ENCODE measurements at regions not wholly inside any gene's neighbourhood (a gene's known extent, or its start where the extent isn't known, plus 50 kb on each side); places are given as distances from the start of the nearest gene placed in this dataset.

DNA sequence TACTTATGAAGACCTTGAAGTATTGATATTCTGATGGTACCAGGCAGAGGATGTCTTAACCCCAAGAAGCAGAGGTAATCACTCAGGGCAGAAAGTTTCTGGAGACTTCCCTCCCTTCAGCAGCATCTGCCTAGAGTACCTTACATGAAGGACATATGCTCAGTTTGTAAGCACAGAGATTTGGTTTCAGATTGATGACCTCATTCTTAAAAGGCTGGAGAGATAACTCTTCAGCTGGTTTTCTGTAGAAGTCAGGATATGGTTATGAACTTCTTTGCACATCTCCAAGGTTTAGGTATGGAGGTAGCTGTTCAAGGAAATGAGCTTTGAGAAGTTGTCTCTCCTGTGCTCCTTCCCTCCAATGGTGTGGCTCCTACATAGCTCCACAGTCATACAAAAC is 148.7 kb downstream of the HHIPL2 start:
- no peak for DNase-seq (ENCODE audit: low spot score in 2 of 2)
- intact Hi-C loops (cut with DNase I; ENCODE audit: low total_unique reads), result no loop called here
- no peak overlapping the region for H3K4me3 ChIP-seq (ENCODE audit: low read depth, poor library complexity, severe bottlenecking)
- TF ChIP-seq, protein P1, sequence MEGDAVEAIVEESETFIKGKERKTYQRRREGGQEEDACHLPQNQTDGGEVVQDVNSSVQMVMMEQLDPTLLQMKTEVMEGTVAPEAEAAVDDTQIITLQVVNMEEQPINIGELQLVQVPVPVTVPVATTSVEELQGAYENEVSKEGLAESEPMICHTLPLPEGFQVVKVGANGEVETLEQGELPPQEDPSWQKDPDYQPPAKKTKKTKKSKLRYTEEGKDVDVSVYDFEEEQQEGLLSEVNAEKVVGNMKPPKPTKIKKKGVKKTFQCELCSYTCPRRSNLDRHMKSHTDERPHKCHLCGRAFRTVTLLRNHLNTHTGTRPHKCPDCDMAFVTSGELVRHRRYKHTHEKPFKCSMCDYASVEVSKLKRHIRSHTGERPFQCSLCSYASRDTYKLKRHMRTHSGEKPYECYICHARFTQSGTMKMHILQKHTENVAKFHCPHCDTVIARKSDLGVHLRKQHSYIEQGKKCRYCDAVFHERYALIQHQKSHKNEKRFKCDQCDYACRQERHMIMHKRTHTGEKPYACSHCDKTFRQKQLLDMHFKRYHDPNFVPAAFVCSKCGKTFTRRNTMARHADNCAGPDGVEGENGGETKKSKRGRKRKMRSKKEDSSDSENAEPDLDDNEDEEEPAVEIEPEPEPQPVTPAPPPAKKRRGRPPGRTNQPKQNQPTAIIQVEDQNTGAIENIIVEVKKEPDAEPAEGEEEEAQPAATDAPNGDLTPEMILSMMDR (IDR thresholded peaks at IDR 0.05), result no peak

DNA sequence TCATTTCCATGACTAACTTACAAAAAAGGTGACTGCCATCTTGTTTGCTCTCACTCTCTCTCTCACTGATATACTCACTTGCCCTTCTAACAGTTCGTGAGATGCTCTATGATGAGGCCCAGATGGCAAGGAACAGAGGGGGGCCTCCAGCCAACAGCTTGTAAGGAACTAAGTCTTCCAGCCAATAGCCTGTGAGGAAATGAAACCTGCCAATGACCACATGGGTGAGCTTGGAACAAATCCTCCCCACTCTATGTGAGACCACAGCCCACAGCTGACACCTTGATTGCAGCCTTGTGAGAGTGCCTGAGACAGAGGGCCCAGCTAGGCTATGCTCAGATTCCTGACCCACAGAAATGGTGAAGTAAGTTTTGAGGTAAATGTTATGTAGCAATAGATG is 153.7 kb downstream of the HHIPL2 start:
- H3K4me3 ChIP-seq (ENCODE audit: low read depth, poor library complexity, severe bottlenecking), result no peak overlapping the region
- intact Hi-C loops (cut with DNase I; ENCODE audit: low total_unique reads), result no loop called here
- no peak for DNase-seq (ENCODE audit: low spot score in 2 of 2)
- TF ChIP-seq, protein P1 (IDR thresholded peaks at IDR 0.05), result no peak
- no peak for TF ChIP-seq POLR2A (IDR thresholded peaks at IDR 0.05)
- WGBS, 2 donors, result 53 to 58% methylated on average over 1 of the region's 1 CpG

DNA sequence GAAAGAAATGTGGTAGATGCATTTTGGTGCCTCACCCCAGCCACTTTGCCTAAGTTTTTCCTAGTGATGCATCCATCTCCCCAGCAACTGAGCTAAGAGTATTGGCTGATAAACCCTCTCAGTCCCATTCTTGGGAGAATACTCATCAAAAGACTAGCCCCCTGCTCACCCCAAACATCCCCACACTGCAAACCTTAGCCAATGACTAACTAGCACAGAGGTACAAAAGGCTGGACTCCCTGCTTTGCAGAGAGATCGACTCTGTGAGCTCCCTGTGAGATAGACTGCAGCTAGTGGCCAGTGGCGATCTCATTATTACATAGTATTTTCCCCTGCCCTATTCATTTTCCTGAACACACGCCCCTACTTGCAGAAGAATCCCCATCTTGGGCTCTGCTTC is 155.3 kb downstream of the HHIPL2 start:
- no peak overlapping the region for H3K4me3 ChIP-seq (ENCODE audit: low read depth, poor library complexity, severe bottlenecking)
- intact Hi-C loops (cut with DNase I; ENCODE audit: low total_unique reads), result no loop called here
- no peak for DNase-seq (ENCODE audit: low spot score in 2 of 2)
- 67 to 75% methylated on average over 3 of the region's 3 CpGs for WGBS, 2 donors
- no peak for TF ChIP-seq POLR2A (IDR thresholded peaks at IDR 0.05)
- TF ChIP-seq, protein P1 (IDR thresholded peaks at IDR 0.05), result no peak

DNA sequence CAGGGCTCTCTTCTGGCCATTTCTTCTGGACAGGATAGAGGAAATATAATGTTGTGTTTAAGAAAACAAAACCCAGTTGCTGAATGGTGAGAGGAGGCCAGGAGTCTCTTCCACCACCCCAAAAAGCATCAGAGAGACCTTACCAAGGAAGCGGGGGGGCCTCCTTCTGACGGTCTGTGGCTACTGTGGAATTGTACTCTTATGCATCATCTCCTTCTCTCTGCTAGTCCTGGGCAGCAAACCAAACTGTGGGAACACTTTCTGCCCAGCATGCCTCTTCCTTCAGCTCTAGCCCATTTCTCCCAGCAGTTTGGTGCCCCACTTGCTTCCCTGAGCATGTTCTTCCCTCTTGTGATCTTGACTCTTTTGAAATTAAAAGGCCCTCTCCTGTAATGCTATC is 157.7 kb downstream of the HHIPL2 start:
- DNase-seq (ENCODE audit: low spot score in 2 of 2), result no peak
- no peak for TF ChIP-seq POLR2A (IDR thresholded peaks at IDR 0.05)
- TF ChIP-seq, protein P1 (IDR thresholded peaks at IDR 0.05), result no peak
- no peak overlapping the region for H3K4me3 ChIP-seq (ENCODE audit: low read depth, poor library complexity, severe bottlenecking)
- 75 to 98% methylated on average over 2 of the region's 2 CpGs for WGBS, 2 donors
- intact Hi-C loops (cut with DNase I; ENCODE audit: low total_unique reads), result no loop called here

DNA sequence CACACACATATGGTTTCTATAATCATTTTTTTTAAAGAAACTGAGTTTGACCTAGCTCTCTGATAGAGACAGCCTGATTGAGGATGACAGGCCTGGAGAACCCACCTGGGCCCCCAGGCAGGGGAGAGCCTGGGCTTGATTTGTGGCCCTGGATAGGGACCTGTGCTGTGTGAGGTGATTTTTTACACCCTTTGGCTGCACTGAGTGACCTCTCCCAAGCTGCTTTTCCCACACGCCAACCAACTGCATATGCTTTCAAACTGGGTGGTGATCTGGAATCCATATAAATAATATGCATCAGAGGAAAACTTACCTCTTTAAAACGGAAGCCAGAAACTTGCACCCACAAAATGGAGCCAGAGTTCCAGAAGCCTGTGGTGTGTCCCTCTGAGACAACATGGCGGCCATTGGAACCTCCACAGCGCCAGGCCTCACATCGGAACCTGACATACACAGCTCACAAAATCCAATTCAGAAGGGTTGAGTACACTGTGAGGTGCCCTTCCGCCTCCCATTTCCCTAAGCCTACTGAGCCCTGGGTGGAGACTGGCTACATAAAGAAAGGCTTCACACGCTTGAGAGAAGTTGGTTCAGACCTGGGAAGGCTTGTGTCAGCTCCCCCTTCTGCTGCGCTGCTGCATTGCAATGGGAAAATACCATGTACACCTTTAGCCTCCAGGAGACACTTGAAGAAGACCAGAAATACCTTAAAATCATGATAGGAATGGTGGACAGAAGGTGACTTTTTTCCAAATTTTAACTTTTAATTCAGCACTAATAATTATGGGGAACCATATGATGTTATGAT is 160.7 kb downstream of the HHIPL2 start:
- H3K4me3 ChIP-seq (ENCODE audit: low read depth, poor library complexity, severe bottlenecking), result no peak overlapping the region
- 83 to 85% methylated on average over 8 of the region's 8 CpGs for WGBS, 2 donors
- no peak for DNase-seq (ENCODE audit: low spot score in 2 of 2)
- no peak for TF ChIP-seq POLR2A (IDR thresholded peaks at IDR 0.05)
- TF ChIP-seq, protein P1 (IDR thresholded peaks at IDR 0.05), result no peak
- intact Hi-C loops (cut with DNase I; ENCODE audit: low total_unique reads), result no loop called here

DNA sequence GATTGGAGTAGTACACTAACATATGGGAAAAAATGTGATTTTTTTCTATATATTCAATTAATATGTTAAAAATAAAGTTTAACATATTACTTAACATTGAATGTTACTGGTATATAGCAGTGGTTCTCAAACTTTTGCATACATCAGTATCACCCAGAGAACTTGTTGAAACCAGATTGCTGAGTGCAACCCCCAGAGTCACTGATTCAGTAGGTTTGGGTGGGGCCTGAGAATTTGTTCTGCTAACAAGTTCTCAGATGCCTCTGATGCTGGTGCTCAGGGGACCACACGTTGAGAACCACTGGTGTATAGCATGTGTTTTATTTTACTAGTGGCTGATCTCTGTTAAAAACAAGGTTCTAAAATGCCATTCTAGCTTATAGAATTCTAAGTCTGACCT is 161.9 kb downstream of the HHIPL2 start:
- no peak for DNase-seq (ENCODE audit: low spot score in 2 of 2)
- WGBS, 2 donors, result 54 to 56% methylated on average over 1 of the region's 1 CpG
- no peak overlapping the region for H3K4me3 ChIP-seq (ENCODE audit: low read depth, poor library complexity, severe bottlenecking)

More for the DNA sequence above, 161.9 kb downstream of the HHIPL2 start:
- no peak for TF ChIP-seq POLR2A (IDR thresholded peaks at IDR 0.05)
- TF ChIP-seq, protein P1 (IDR thresholded peaks at IDR 0.05), result no peak
- intact Hi-C loops (cut with DNase I; ENCODE audit: low total_unique reads), result no loop called here
